ENCODE measurements at regions not wholly inside any gene's neighbourhood (a gene's known extent, or its start where the extent isn't known, plus 50 kb on each side); places are given as distances from the start of the nearest gene placed in this dataset.
A peak's percentile ranks its signal among the peaks of the same experiment; 100 is the strongest.

- DNase-seq, result peak in 3 of 14 donors; percentile 2 to 7 (median 3)
Measured at GRCh38 chr11:122523846-122524805, 131.4 kb upstream of the UBASH3B start.

- no peak for DNase-seq
Measured at GRCh38 chr11:122521626-122522025, 133.9 kb upstream of the UBASH3B start.

GRCh38 chr11:122517403-122518379 lies 137.8 kb upstream of the UBASH3B start:
- DNase-seq, result no peak

GRCh38 chr11:122516686-122517085 lies 138.8 kb upstream of the UBASH3B start:
- no peak for DNase-seq

- DNase-seq, result no peak
Measured at GRCh38 chr11:122513997-122514396, 141.5 kb upstream of the UBASH3B start.

GRCh38 chr11:122513328-122513727 lies 142.2 kb upstream of the UBASH3B start:
- DNase-seq, result no peak

- DNase-seq, result no peak
Measured at GRCh38 chr11:122512688-122513087, 142.8 kb upstream of the UBASH3B start.

GRCh38 chr11:122509899-122510298 lies 145.6 kb upstream of the UBASH3B start:
- DNase-seq, result no peak

GRCh38 chr11:122509091-122509490 lies 146.4 kb upstream of the UBASH3B start:
- DNase-seq, result no peak

- DNase-seq, result peak in 13 of 14 donors; percentile 15 to 85 (median 74)
Measured at GRCh38 chr11:122505304-122506006, 150.1 kb upstream of the UBASH3B start.

- DNase-seq, result no peak
Measured at GRCh38 chr11:122494221-122494620, 161.3 kb upstream of the UBASH3B start.

- DNase-seq, result no peak
Measured at GRCh38 chr11:122491509-122491908, 164.0 kb upstream of the UBASH3B start.

- DNase-seq, result no peak
Measured at GRCh38 chr11:122488892-122489706, 166.4 kb upstream of the UBASH3B start.

- DNase-seq, result no peak
Measured at GRCh38 chr11:122487669-122488068, 167.9 kb upstream of the UBASH3B start.

GRCh38 chr11:122486793-122487495 lies 168.6 kb upstream of the UBASH3B start:
- DNase-seq, result no peak

GRCh38 chr11:122478986-122479385 lies 176.5 kb upstream of the UBASH3B start:
- no peak for DNase-seq

GRCh38 chr11:122468965-122469364 lies 186.6 kb upstream of the UBASH3B start:
- no peak for DNase-seq

- DNase-seq, result no peak
Measured at GRCh38 chr11:122463530-122463929, 192.0 kb upstream of the UBASH3B start.

- DNase-seq, result no peak
Measured at GRCh38 chr11:122459064-122459463, 196.5 kb upstream of the UBASH3B start.

GRCh38 chr11:122453586-122453985 lies 201.9 kb upstream of the UBASH3B start:
- DNase-seq, result peak in 2 of 14 donors; percentile 5 to 18

GRCh38 chr11:122451911-122452310 lies 203.6 kb upstream of the UBASH3B start:
- no peak for DNase-seq

Data from C1 segment of cervical spinal cord (tissue), 14 donors.